ENCODE measurements at regions not wholly inside any gene's neighbourhood (a gene's known extent, or its start where the extent isn't known, plus 50 kb on each side); places are given as distances from the start of the nearest gene placed in this dataset.

DNA sequence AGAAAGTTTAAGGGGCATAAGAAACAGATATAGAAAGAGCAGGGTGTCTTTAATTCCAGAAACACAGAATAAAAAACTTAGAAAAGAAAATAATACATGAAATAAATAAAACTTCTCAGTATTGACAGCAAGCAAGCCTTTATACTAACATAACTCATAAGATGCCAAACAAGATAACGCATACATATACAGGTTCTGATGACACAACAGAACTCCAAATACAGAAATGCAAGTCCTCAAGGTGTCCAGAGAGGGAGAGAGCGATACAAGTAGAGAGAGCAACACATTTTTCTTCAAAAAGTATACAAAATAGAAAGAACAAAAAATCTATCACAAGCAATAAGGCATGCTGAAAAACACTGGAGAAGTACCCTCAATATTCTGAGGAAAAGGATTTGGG is 314.6 kb upstream of the POM121L12 start:
- Mint-ChIP-seq H3K27ac (no peak overlapping the region), H3K9me3 (peaks cover 3% of the 10 kb centered on the region), H3K4me1 (no peaks in the 10 kb centered on the region), H3K4me3 (no peak overlapping the region), H3K36me3 (no peaks in the 10 kb centered on the region), H3K27me3 (no peaks in the 10 kb centered on the region)
- ATAC-seq = no peak

DNA sequence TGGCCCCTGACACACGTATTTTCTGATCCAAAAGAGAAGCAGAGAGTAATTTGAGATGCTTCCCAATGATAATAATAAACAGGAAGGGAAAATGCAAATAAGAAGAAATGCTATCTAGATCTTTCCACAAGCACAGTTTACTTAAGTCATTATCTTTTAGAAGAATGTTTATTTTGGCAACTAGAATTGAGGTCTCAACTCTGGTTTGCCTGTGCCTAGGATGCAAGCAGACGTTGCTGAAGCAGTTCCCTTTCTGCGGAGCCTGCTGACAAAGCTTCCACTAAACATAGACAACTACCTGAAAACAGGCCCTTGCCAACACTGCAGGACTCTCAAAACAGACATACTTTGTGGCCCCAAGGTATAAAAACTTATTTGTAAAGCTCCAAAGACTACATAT is 315.8 kb upstream of the POM121L12 start:
- peaks cover 1% of the 10 kb centered on the region for H3K9me3 Mint-ChIP-seq
- no peak overlapping the region for H3K27ac Mint-ChIP-seq
- no peak overlapping the region for H3K4me3 Mint-ChIP-seq
- H3K36me3 Mint-ChIP-seq = no peaks in the 10 kb centered on the region
- no peaks in the 10 kb centered on the region for H3K27me3 Mint-ChIP-seq
- no peaks in the 10 kb centered on the region for H3K4me1 Mint-ChIP-seq
- ATAC-seq = no peak

DNA sequence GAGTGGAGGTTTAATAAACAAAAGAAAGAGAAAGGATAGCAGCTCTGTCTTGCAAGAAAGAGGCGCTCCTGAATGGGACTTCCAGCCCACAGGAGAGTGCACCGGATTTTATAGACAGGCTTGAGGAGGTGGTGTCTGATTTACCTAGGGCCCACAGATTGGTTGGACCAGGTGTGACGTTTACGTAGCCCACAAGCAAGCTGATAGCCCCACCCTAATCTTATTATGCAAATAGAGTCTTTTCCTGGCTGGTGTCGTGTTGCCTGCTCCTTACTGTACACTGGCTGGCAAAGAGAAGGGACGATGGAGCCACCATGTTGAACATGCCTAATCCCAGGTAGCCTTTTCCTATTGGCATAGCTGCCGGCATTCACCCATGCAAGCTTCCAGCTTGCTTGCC is 319.7 kb upstream of the POM121L12 start:
- ATAC-seq = no peak
- no peaks in the 10 kb centered on the region for H3K27me3 Mint-ChIP-seq
- no peaks in the 10 kb centered on the region for H3K4me1 Mint-ChIP-seq
- no peaks in the 10 kb centered on the region for H3K36me3 Mint-ChIP-seq
- no peak overlapping the region for H3K4me3 Mint-ChIP-seq
- H3K9me3 Mint-ChIP-seq = peaks cover 14% of the 10 kb centered on the region
- H3K27ac Mint-ChIP-seq = no peak overlapping the region

DNA sequence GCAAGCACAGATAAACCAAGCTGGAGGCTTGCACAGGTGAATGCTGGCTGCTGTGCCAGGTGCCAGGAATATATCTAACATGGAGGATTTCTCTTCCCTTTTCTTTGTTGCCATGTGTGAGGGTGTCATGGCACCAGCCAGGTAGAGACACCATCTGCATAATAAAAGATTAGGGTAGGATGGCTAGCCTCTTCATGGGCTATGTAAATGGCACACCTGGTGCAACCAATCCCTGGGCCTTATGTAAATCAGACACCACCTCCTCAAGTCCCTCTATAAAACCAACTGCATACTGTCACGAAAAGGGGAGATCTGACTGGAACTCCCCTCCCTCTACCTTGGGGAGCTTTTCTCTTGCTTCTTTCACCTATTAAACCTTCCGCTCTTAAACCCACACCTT is 322.5 kb upstream of the POM121L12 start:
- Mint-ChIP-seq H3K36me3 (no peaks in the 10 kb centered on the region), H3K4me1 (no peaks in the 10 kb centered on the region), H3K27ac (no peak overlapping the region), H3K4me3 (no peak overlapping the region), H3K9me3 (peaks cover 14% of the 10 kb centered on the region), H3K27me3 (no peaks in the 10 kb centered on the region)
- no peak for ATAC-seq

GRCh38 chr7:52711951-52712350 is 323.5 kb upstream of the POM121L12 start:
- Mint-ChIP-seq H3K27me3 (no peaks in the 10 kb centered on the region), H3K27ac (no peak overlapping the region), H3K9me3 (peaks cover 14% of the 10 kb centered on the region), H3K4me3 (no peak overlapping the region), H3K4me1 (no peaks in the 10 kb centered on the region), H3K36me3 (no peaks in the 10 kb centered on the region)
- no peak for ATAC-seq

DNA sequence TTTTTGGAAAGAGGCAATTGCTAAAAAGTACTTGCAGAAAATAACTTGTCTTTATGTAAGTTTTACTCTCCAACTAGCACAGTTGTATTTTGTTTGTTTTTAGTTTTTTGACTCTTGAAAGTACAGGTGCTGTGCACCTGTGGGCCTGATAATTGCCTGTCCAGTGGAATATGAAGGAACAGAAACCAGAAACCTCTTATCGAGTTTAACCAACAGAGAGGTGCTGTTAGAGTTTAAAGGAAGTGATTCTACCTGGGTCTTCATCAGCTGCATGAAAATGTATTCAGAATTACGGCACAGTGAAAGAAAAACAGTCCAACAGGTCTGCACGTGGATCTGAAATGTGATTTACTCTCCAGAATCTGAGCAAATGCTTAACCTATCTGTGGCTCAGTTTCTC is 326.6 kb upstream of the POM121L12 start:
- no peak overlapping the region for H3K4me3 Mint-ChIP-seq
- H3K27me3 Mint-ChIP-seq = no peaks in the 10 kb centered on the region
- H3K9me3 Mint-ChIP-seq = peaks cover 7% of the 10 kb centered on the region
- H3K27ac Mint-ChIP-seq = no peak overlapping the region
- no peaks in the 10 kb centered on the region for H3K36me3 Mint-ChIP-seq
- ATAC-seq = no peak
- no peaks in the 10 kb centered on the region for H3K4me1 Mint-ChIP-seq

- no peaks in the 10 kb centered on the region for H3K27me3 Mint-ChIP-seq
- no peak overlapping the region for H3K27ac Mint-ChIP-seq
- H3K36me3 Mint-ChIP-seq = no peaks in the 10 kb centered on the region
- peaks cover 3% of the 10 kb centered on the region for H3K9me3 Mint-ChIP-seq
- no peak overlapping the region for H3K4me3 Mint-ChIP-seq
- no peak for ATAC-seq
- no peaks in the 10 kb centered on the region for H3K4me1 Mint-ChIP-seq
Observed at GRCh38 chr7:52705768-52706167, 329.7 kb upstream of the POM121L12 start.

GRCh38 chr7:52700349-52700748 is 335.1 kb upstream of the POM121L12 start:
- Mint-ChIP-seq H3K27ac (no peak overlapping the region), H3K36me3 (no peaks in the 10 kb centered on the region)

DNA sequence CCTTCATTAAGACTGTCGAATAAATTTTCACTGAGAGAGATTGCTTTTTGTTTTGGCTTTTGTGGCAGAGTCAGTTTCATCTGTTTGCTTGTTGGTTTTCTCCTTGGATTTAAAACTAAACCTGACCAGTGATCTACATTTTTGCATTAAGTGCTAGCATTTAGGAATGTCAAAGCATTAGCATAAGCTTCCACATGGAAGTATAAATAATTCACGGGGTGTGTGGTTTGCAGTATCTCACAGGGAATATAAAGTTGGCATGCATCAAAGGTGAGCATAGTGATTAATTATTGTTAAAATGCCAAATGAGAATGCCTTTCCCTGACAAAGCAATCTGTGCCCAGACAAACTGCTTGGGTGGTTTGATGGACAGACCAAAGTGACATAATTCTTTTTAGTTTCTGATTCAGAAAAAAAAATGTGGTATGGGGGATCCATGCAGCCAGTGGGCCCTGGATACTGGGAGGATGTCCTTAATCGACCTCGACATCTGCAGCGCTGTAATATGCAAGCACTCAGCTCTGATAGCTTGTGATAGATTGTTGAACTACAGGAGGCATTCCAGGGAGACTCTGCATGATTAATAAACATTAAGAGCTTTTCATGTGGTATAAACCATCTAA is 339.3 kb upstream of the POM121L12 start:
- no peaks in the 10 kb centered on the region for H3K4me1 Mint-ChIP-seq
- no peak overlapping the region for H3K27ac Mint-ChIP-seq
- no peak overlapping the region for H3K4me3 Mint-ChIP-seq
- no peaks in the 10 kb centered on the region for H3K27me3 Mint-ChIP-seq
- H3K36me3 Mint-ChIP-seq = no peaks in the 10 kb centered on the region
- ATAC-seq = no peak
- peaks cover 11% of the 10 kb centered on the region for H3K9me3 Mint-ChIP-seq

More at GRCh38 chr7:52700349-52700748, 335.1 kb upstream of the POM121L12 start:
- ATAC-seq = no peak
- H3K9me3 Mint-ChIP-seq = peaks cover 11% of the 10 kb centered on the region
- H3K4me1 Mint-ChIP-seq = no peaks in the 10 kb centered on the region
- no peaks in the 10 kb centered on the region for H3K27me3 Mint-ChIP-seq
- no peak overlapping the region for H3K4me3 Mint-ChIP-seq

DNA sequence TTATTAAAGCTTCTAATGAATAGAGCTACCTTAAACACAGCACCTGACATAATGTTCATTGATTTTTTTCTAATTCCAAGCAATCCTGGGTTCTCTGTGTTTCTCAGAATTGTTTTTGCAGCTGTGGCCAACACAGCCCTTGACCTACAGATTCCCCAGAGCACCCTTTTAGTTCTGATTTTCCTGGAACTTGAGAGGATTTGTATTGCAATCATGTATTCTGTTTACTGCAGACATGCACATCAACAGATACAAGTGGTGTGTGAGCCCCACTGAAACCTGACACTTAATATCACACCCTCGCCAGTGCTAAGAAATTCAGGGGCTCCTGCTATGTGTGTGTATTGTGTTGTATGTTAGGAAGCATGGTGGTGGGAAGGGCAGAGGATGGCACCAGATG is 344.2 kb upstream of the POM121L12 start:
- Mint-ChIP-seq H3K27me3 (no peaks in the 10 kb centered on the region), H3K4me3 (no peak overlapping the region), H3K27ac (no peak overlapping the region), H3K36me3 (no peaks in the 10 kb centered on the region), H3K4me1 (no peaks in the 10 kb centered on the region), H3K9me3 (peaks cover 10% of the 10 kb centered on the region)
- ATAC-seq = no peak

DNA sequence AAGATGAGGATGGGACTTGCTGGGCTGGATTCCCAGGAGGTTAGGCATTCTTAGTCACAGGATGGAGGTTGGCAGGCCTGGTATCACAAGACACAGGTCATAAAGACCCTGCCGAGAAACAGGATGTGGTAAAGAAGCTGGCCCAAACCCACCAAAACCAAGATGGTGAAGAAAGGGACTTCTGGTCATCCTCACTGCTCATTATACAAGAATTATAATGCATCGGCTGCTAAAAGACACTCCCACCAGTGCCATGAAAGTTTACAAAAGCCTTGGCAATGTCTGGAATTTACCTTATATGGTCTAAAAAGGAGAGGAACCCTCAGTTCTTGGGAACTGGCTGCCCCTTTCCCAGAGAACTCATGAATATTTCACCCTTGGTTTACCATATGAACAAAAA is 345.5 kb upstream of the POM121L12 start:
- no peaks in the 10 kb centered on the region for H3K36me3 Mint-ChIP-seq
- H3K27ac Mint-ChIP-seq = no peak overlapping the region
- peaks cover 10% of the 10 kb centered on the region for H3K9me3 Mint-ChIP-seq
- H3K4me1 Mint-ChIP-seq = no peaks in the 10 kb centered on the region
- no peak for ATAC-seq
- H3K27me3 Mint-ChIP-seq = no peaks in the 10 kb centered on the region
- no peak overlapping the region for H3K4me3 Mint-ChIP-seq

DNA sequence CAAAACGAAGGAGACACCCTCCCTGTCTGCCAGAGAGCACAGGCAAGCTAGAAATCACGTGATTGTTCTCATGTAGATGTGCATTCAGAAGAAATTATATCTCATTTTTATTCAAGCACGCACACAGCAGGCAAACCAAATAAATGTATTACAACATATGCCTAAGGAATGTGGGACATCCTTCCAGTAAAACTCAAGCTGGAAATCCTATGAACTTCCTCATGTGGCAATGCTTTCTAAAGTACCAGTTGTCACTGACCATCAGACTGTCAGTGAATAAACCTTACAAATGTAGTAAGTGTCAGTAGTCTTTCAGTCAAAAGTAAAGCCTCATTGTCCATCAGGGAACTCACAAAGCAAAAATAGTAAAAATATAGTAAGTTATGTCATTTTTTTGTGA is 350.1 kb upstream of the POM121L12 start:
- H3K36me3 Mint-ChIP-seq = no peaks in the 10 kb centered on the region
- H3K9me3 Mint-ChIP-seq = peaks cover 10% of the 10 kb centered on the region
- no peaks in the 10 kb centered on the region for H3K4me1 Mint-ChIP-seq
- no peak for ATAC-seq
- H3K4me3 Mint-ChIP-seq = no peak overlapping the region
- H3K27me3 Mint-ChIP-seq = no peaks in the 10 kb centered on the region
- no peak overlapping the region for H3K27ac Mint-ChIP-seq

GRCh38 chr7:52684388-52684787 is 351.0 kb upstream of the POM121L12 start:
- no peaks in the 10 kb centered on the region for H3K27me3 Mint-ChIP-seq
- H3K4me1 Mint-ChIP-seq = no peaks in the 10 kb centered on the region
- peaks cover 10% of the 10 kb centered on the region for H3K9me3 Mint-ChIP-seq
- H3K4me3 Mint-ChIP-seq = no peak overlapping the region
- no peak overlapping the region for H3K27ac Mint-ChIP-seq
- peak; percentile 43 for ATAC-seq
- H3K36me3 Mint-ChIP-seq = no peaks in the 10 kb centered on the region

GRCh38 chr7:52682993-52683392 is 352.4 kb upstream of the POM121L12 start:
- H3K4me1 Mint-ChIP-seq = no peaks in the 10 kb centered on the region
- no peaks in the 10 kb centered on the region for H3K36me3 Mint-ChIP-seq
- no peak overlapping the region for H3K4me3 Mint-ChIP-seq
- ATAC-seq = no peak
- peaks cover 12% of the 10 kb centered on the region for H3K9me3 Mint-ChIP-seq
- H3K27me3 Mint-ChIP-seq = no peaks in the 10 kb centered on the region
- no peak overlapping the region for H3K27ac Mint-ChIP-seq

GRCh38 chr7:52670608-52671225 is 364.7 kb upstream of the POM121L12 start:
- no peaks in the 10 kb centered on the region for H3K27me3 Mint-ChIP-seq
- no peaks in the 10 kb centered on the region for H3K4me1 Mint-ChIP-seq
- H3K27ac Mint-ChIP-seq = no peak overlapping the region
- H3K9me3 Mint-ChIP-seq = no peaks in the 10 kb centered on the region
- H3K36me3 Mint-ChIP-seq = no peaks in the 10 kb centered on the region
- no peak for ATAC-seq
- no peak overlapping the region for H3K4me3 Mint-ChIP-seq

DNA sequence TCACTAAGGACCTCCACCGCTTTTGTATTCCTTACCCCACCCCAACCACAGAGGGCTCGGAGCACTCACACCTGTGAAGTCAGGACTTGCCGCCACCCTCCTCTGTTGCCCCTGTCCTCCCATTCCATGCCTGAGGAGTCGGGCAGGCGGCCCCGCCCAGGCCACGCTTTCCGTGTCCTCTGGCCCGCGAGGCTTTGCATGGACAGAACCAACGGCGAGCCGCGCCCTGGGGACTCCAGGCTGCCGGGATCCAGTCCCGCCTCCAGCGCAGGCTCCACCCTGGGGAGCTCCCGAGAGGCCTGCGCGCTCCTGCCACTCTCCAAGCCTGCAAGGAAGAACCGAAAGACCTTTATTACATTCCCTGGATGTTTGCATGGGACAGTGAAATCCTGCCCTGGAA is 366.4 kb upstream of the POM121L12 start:
- Mint-ChIP-seq H3K9me3 (no peaks in the 10 kb centered on the region), H3K4me1 (no peaks in the 10 kb centered on the region), H3K4me3 (no peak overlapping the region), H3K27ac (no peak overlapping the region), H3K27me3 (no peaks in the 10 kb centered on the region), H3K36me3 (no peaks in the 10 kb centered on the region)
- no peak for ATAC-seq
